ENCODE measurements at regions not wholly inside any gene's neighbourhood (a gene's known extent, or its start where the extent isn't known, plus 50 kb on each side); places are given as distances from the start of the nearest gene placed in this dataset.

- TF ChIP-seq TAF1 (IDR thresholded peaks at IDR 0.05; ENCODE audit: borderline replicate concordance, insufficient read depth, low read length) (no peak), REST (IDR thresholded peaks at IDR 0.05; ENCODE audit: insufficient read depth in 1 of 2, low read depth in 2 of 2, low read length in 2 of 2) (no peak), FOXP2 (optimal IDR thresholded peaks at IDR 0.05; ENCODE audit: borderline replicate concordance, extremely low read depth, extremely low read length, insufficient read depth) (no peak)
These were observed 817.3 kb downstream of the BCKDHB start for GRCh38 chr6:80923816-80924215.

Measured in PFSK-1 (cell line).